ENCODE measurements at regions not wholly inside any gene's neighbourhood (a gene's known extent, or its start where the extent isn't known, plus 50 kb on each side); places are given as distances from the start of the nearest gene placed in this dataset.

- TF ChIP-seq CTCF (conservative IDR thresholded peaks at IDR 0.05; ENCODE audit: low read depth in 2 of 2) (no peak), ZNF331 (CRISPR knock-in tag; IDR thresholded peaks at IDR 0.05; ENCODE audit: low read depth) (no peak), NANOG (IDR thresholded peaks at IDR 0.05; ENCODE audit: borderline replicate concordance) (no peak), ETS1 (IDR thresholded peaks at IDR 0.05) (no peak), CREB1 (CRISPR knock-in tag; IDR thresholded peaks at IDR 0.05; ENCODE audit: low read depth) (no peak), EZH2 (IDR thresholded peaks at IDR 0.05; ENCODE audit: low read depth, unreplicated experiment) (no peak), REST (IDR thresholded peaks at IDR 0.05; ENCODE audit: unreplicated experiment) (no peak), ZNF114 (CRISPR knock-in tag; IDR thresholded peaks at IDR 0.05) (no peak), STAT1 (IDR thresholded peaks at IDR 0.05; ENCODE audit: unreplicated experiment) (no peak)
Observed at GRCh38 chr20:37581246-37581645, 53.6 kb upstream of the BLCAP start (continued).

- H3K27ac Mint-ChIP-seq = no peak overlapping the region
- Histone ChIP-seq H3K4me1 (ENCODE audit: insufficient read depth) (no peaks in the 10 kb centered on the region), H4K20me1 (replicated peaks; ENCODE audit: insufficient read depth) (no peaks in the 10 kb centered on the region), H3K27ac (ENCODE audit: low read depth) (no peak overlapping the region), H3K27me3 (ENCODE audit: insufficient read depth) (no peaks in the 10 kb centered on the region), H3K4me2 (no peak overlapping the region), H3K36me3 (ENCODE audit: insufficient read depth) (no peaks in the 10 kb centered on the region), H3K79me2 (replicated peaks; ENCODE audit: insufficient read depth) (no peaks in the 10 kb centered on the region), H3K9me2 (ENCODE audit: insufficient read depth) (no peaks in the 10 kb centered on the region), H3F3A (replicated peaks; ENCODE audit: low read depth) (no peaks in the 10 kb centered on the region), H3K4me3 (no peak overlapping the region), H2AFZ (no peak overlapping the region)
- DNase-seq (ENCODE audit: low spot score) = no peak
- TF ChIP-seq EZH2 (IDR thresholded peaks at IDR 0.05; ENCODE audit: low read depth, unreplicated experiment) (no peak), REST (IDR thresholded peaks at IDR 0.05; ENCODE audit: unreplicated experiment) (no peak), STAT1 (IDR thresholded peaks at IDR 0.05; ENCODE audit: unreplicated experiment) (no peak), POLR2AphosphoS5 (IDR thresholded peaks at IDR 0.05; ENCODE audit: low read depth) (no peak), JUNB (IDR thresholded peaks at IDR 0.05; ENCODE audit: unreplicated experiment) (no peak), CTCF (conservative IDR thresholded peaks at IDR 0.05; ENCODE audit: low read depth in 2 of 2) (no peak), ETS1 (IDR thresholded peaks at IDR 0.05) (no peak), ZNF331 (CRISPR knock-in tag; IDR thresholded peaks at IDR 0.05; ENCODE audit: low read depth) (no peak), ZNF114 (CRISPR knock-in tag; IDR thresholded peaks at IDR 0.05) (no peak)
- no peak for ATAC-seq
- H3K27me3 Mint-ChIP-seq (ENCODE audit: insufficient read depth, low read depth, poor library complexity) = peaks cover 5% of the 10 kb centered on the region
- H3K9me3 Mint-ChIP-seq = no peaks in the 10 kb centered on the region
- no peaks in the 10 kb centered on the region for H3K36me3 Mint-ChIP-seq (ENCODE audit: low read depth)
- no peak overlapping the region for H3K4me3 Mint-ChIP-seq
- peaks cover 9% of the 10 kb centered on the region for H3K4me1 Mint-ChIP-seq
Observed at GRCh38 chr20:37580069-37580468, 52.4 kb upstream of the BLCAP start.

All from GM23338 (cell line).